22Rv1 (cell line): ENCODE measurements at regions not wholly inside any gene's neighbourhood (a gene's known extent, or its start where the extent isn't known, plus 50 kb on each side); places are given as distances from the start of the nearest gene placed in this dataset.

Source experiments
- H3K27ac ChIP-seq: fragments of 450-650 bp; 2 replicates; pipeline ENCODE4 v1.5.1; 2017
- ZFX ChIP-seq: fragments of 450-650 bp; IDR thresholded peaks from 2 replicates; pipeline ENCODE4 v1.6.1; 2017; ENCODE audit warnings: antibody characterized with exemption, borderline replicate concordance
- TF ChIP-seq, protein P1 (sequence below): fragments of 450-650 bp; IDR thresholded peaks from 2 replicates; pipeline ENCODE4 v1.5.1; 2017; ENCODE audit warnings: mild to moderate bottlenecking

DNA sequence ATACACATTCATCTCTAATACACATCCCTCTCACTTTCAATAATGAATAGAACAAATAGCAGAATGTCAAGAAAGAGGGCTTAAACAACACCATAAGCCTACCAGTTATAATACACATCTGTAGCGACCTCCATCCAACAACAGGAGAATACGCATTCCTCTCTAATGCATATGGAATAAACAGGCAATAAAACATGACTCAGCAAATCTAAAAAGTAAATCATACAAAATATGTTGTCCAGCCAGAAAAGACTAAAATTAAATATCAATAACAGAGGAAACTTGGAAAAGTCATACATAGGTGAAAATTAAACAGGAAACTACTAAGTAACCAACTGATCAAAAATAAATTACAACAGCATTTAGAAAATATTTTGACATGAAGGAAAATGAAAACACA, 1127.5 kb upstream of the NCAM2 start:
- H3K27ac ChIP-seq = no peak overlapping the region
- no peak for TF ChIP-seq ZFX
- TF ChIP-seq, protein P1, sequence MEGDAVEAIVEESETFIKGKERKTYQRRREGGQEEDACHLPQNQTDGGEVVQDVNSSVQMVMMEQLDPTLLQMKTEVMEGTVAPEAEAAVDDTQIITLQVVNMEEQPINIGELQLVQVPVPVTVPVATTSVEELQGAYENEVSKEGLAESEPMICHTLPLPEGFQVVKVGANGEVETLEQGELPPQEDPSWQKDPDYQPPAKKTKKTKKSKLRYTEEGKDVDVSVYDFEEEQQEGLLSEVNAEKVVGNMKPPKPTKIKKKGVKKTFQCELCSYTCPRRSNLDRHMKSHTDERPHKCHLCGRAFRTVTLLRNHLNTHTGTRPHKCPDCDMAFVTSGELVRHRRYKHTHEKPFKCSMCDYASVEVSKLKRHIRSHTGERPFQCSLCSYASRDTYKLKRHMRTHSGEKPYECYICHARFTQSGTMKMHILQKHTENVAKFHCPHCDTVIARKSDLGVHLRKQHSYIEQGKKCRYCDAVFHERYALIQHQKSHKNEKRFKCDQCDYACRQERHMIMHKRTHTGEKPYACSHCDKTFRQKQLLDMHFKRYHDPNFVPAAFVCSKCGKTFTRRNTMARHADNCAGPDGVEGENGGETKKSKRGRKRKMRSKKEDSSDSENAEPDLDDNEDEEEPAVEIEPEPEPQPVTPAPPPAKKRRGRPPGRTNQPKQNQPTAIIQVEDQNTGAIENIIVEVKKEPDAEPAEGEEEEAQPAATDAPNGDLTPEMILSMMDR = no peak

DNA sequence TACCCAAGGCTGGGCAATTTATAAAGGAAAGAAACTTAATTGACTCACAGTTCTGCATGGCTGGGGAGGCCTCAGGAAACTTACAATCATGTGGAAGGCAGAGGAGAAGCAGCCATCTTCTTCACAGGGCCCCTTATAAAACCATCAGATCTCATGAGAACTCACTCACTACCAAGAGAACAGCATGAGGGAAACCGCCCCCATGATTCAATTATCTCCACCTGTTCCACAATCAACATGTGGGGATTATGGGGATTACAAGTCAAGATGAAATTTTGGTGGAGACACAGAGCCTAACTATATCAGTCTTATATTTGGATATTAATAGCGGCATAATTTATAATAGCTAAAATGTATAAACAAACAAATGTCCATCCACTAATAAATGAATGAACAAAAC, 1123.7 kb upstream of the NCAM2 start:
- no peak overlapping the region for H3K27ac ChIP-seq
- TF ChIP-seq, protein P1 = no peak
- no peak for TF ChIP-seq ZFX

DNA sequence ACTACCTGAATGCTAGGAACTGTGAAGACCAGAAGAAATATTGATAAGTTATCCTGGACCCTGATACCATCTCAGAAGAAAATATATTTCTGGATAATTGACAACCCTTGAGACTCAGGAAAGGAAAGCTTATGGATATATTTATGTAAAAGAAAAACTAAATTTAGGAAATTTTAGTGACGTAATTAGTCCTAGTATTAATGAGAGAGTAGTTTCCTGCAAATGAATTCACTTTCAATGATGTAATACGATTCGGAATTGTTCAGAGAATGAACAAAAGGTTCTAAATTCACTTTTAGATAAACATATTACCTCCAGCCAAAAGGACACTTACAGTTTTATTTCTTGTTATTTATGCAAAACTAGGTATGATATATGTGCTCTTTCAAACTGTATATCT, 1120.1 kb upstream of the NCAM2 start:
- TF ChIP-seq, protein P1 = no peak
- no peak for TF ChIP-seq ZFX
- no peak overlapping the region for H3K27ac ChIP-seq

DNA sequence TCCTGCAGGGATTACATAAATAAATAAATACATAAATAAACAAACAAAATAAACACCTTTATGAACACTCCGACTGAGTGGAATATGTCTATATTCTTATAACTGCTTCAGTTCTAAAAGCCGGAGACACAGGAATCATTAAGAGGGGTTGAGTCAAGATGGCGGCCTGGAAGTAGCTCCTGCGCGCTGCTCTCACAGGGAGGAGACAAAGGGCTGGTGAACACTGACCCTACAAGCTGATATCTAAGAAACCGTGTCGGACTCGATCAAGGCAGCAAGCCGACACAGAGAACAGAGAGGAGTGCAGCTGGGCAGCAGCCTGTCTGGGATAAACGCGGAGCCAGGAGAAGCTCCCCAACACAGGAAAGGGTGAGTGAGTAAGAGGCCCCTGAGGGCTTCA, 1098.6 kb upstream of the NCAM2 start:
- H3K27ac ChIP-seq = no peak overlapping the region
- no peak for TF ChIP-seq ZFX
- TF ChIP-seq, protein P1 = no peak

DNA sequence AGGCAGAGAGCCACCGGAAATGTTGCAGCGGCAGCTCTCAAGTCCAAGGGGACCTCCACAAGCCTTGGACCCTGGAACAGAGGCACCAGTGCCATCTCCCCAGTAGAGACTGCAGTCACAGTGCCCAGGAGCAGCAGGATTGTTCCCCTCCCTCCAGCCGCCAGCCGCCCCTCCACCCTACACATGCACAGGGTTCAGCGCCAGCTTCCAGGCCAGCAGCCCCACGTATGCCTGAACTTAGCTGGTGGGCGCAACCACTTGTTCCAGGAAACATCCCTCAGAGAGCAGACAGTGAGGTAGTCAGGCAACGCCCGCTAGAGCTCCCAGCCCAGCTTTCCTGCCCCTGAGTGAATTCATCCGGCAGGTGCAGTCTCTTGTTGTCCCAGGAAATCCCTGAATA, 1098.1 kb upstream of the NCAM2 start:
- no peak overlapping the region for H3K27ac ChIP-seq
- no peak for TF ChIP-seq ZFX
- TF ChIP-seq, protein P1 = no peak

DNA sequence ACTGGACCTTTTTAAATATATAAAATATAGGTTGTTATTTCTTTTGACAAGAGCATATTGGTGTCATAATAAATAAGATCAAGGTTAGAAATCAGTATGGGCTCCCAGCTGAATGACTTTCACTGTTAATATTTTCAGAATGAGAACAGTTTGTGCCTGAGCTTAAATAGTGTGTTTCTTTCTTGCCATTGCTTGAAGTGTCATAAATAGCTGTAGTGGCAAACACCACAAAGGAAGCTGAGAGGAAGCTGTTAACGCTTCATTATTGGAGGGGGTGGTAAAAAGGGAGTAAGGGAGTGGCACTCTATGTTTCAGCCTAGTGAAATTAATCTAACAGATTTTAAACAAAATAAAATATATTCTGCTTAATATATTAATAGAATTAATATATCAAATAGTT, 1089.8 kb upstream of the NCAM2 start:
- TF ChIP-seq, protein P1 = no peak
- TF ChIP-seq ZFX = no peak
- no peak overlapping the region for H3K27ac ChIP-seq

DNA sequence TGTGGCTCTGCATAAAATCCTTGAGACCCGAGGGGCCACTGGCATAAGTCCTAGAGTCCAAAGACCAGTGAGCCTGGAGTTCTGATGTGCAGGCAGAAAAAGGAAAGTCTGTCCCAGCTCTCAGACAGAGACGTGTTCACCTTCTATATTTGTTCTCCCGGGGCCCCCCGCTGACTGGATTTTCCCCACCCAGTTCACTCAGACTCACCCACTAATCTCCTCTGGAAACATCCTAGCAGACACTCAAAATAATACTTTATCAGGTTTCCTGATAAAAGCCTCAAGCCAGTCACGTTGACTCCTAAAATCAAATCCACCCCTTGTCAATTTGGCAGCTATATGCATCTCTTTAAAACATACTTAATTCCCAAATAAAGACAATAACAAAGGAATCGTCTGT, 1084.2 kb upstream of the NCAM2 start:
- H3K27ac ChIP-seq = no peak overlapping the region
- no peak for TF ChIP-seq ZFX
- TF ChIP-seq, protein P1 = no peak
